DND-41 (cell line): ENCODE measurements at regions not wholly inside any gene's neighbourhood (a gene's known extent, or its start where the extent isn't known, plus 50 kb on each side); places are given as distances from the start of the nearest gene placed in this dataset.

Experiments used
- ATAC-seq: fragments of 200-7000 bp; cut with Tn5 transposase; 3 replicates; pipeline ENCODE4 v1.9.1; 2021; ENCODE audit warnings: low read depth; ENCODE audit not compliant: insufficient read depth
- DNase-seq: peaks from one replicate; pipeline ENCODE4 v3.0.0-alpha.2; 2020
- H2AFZ ChIP-seq: 2 replicates; pipeline ENCODE4 v1.6.0; 2012; ENCODE audit warnings: low read depth, low read length
- H3K27ac ChIP-seq: 2 replicates; pipeline ENCODE4 v1.5.1; 2012; ENCODE audit warnings: low read length, inconsistent platforms
- H3K27me3 ChIP-seq: fragments of 200-600 bp; sonication (generic); 2 replicates; pipeline ENCODE4 v1.6.0; 2012; ENCODE audit warnings: low read length, mild to moderate bottlenecking, inconsistent platforms; ENCODE audit not compliant: insufficient read depth, poor library complexity
- H3K36me3 ChIP-seq: 2 replicates; pipeline ENCODE4 v1.5.1; 2012; ENCODE audit warnings: low read length, inconsistent platforms; ENCODE audit not compliant: insufficient read depth
- H3K4me1 ChIP-seq: 2 replicates; pipeline ENCODE4 v1.5.1; 2012; ENCODE audit warnings: mild to moderate bottlenecking, low read length; ENCODE audit not compliant: insufficient read depth
- H3K4me2 ChIP-seq: 2 replicates; pipeline ENCODE4 v1.6.0; 2012; ENCODE audit warnings: mild to moderate bottlenecking, moderate library complexity, low read length, inconsistent platforms; ENCODE audit not compliant: insufficient read depth
- H3K4me3 ChIP-seq, 2 experiments: fragments of 200-600 bp in 1 of 2; shearing (Covaris generic) in 1 of 2; 2 replicates each; pipeline ENCODE4 v1.5.1; 2012 to 2016; ENCODE audit warnings: inconsistent platforms in 2 of 2, low read length in 2 of 2, mild to moderate bottlenecking in 2 of 2, low read depth in 1 of 2, moderate library complexity in 1 of 2
- H3K79me2 ChIP-seq: 2 replicates; pipeline ENCODE4 v1.6.0; 2012; ENCODE audit warnings: low read length, inconsistent platforms; ENCODE audit not compliant: insufficient read depth
- H3K9ac ChIP-seq: 2 replicates; pipeline ENCODE4 v1.6.0; 2012; ENCODE audit warnings: low read depth, mild to moderate bottlenecking, inconsistent platforms, low read length, moderate library complexity
- H3K9me3 ChIP-seq: 2 replicates; pipeline ENCODE4 v1.5.1; 2012; ENCODE audit warnings: low read length, moderate library complexity, mild to moderate bottlenecking, inconsistent platforms; ENCODE audit not compliant: insufficient read depth, severe bottlenecking
- H4K20me1 ChIP-seq: 2 replicates; pipeline ENCODE4 v1.6.0; 2012; ENCODE audit warnings: low read length; ENCODE audit not compliant: insufficient read depth
- CTCF ChIP-seq: IDR thresholded peaks from 2 replicates; pipeline ENCODE4 v1.5.1; 2012; ENCODE audit warnings: borderline replicate concordance, low read length, moderate library complexity, mild to moderate bottlenecking; ENCODE audit not compliant: poor library complexity, severe bottlenecking; ENCODE audit errors: extremely low read depth
- EZH2 ChIP-seq: IDR thresholded peaks from 3 replicates; pipeline ENCODE4 v1.6.1; 2012; ENCODE audit warnings: borderline replicate concordance, low read depth, mild to moderate bottlenecking, moderate library complexity, low read length, inconsistent platforms; ENCODE audit not compliant: severe bottlenecking

GRCh38 chr6:132888701-132889100, 74.3 kb downstream of the RPS12 start:
- no peaks in the 10 kb centered on the region for H3K4me1 ChIP-seq
- no peaks in the 10 kb centered on the region for H4K20me1 ChIP-seq
- ATAC-seq (no peak), DNase-seq (no peak)
- TF ChIP-seq CTCF (no peak), EZH2 (no peak)
- H2AFZ ChIP-seq: no peak overlapping the region
- no peaks in the 10 kb centered on the region for H3K9me3 ChIP-seq
- H3K36me3 ChIP-seq: no peaks in the 10 kb centered on the region
- H3K79me2 ChIP-seq: no peaks in the 10 kb centered on the region
- H3K4me3 ChIP-seq: no peak overlapping the region
- H3K4me2 ChIP-seq: no peak overlapping the region
- no peak overlapping the region for H3K27ac ChIP-seq
- H3K9ac ChIP-seq: no peak overlapping the region
- no peaks in the 10 kb centered on the region for H3K27me3 ChIP-seq

- Histone ChIP-seq H3K4me2 (no peak overlapping the region), H3K27me3 (no peaks in the 10 kb centered on the region), H3K27ac (no peak overlapping the region), H2AFZ (no peak overlapping the region), H4K20me1 (no peaks in the 10 kb centered on the region), H3K4me1 (no peaks in the 10 kb centered on the region), H3K36me3 (no peaks in the 10 kb centered on the region), H3K79me2 (no peaks in the 10 kb centered on the region), H3K4me3 (no peak overlapping the region), H3K9ac (no peak overlapping the region), H3K9me3 (no peaks in the 10 kb centered on the region)
- ATAC-seq (no peak), DNase-seq (no peak)
- TF ChIP-seq EZH2 (no peak), CTCF (no peak)
These were observed 78.8 kb downstream of the RPS12 start for GRCh38 chr6:132892929-132893771.

GRCh38 chr6:132893772-132894490, 79.6 kb downstream of the RPS12 start:
- Histone ChIP-seq H3K9me3 (no peaks in the 10 kb centered on the region), H3K27ac (no peak overlapping the region), H3K4me1 (no peaks in the 10 kb centered on the region), H3K4me2 (no peak overlapping the region), H3K4me3 (no peak overlapping the region), H3K79me2 (no peaks in the 10 kb centered on the region), H3K9ac (no peak overlapping the region), H3K36me3 (no peaks in the 10 kb centered on the region), H2AFZ (no peak overlapping the region), H3K27me3 (no peaks in the 10 kb centered on the region), H4K20me1 (no peaks in the 10 kb centered on the region)
- no peak for TF ChIP-seq CTCF
- TF ChIP-seq EZH2: no peak
- DNase-seq (no peak), ATAC-seq (no peak)
